Right atrium auricular region (tissue), 2 donors: ENCODE measurements at regions not wholly inside any gene's neighbourhood (a gene's known extent, or its start where the extent isn't known, plus 50 kb on each side); places are given as distances from the start of the nearest gene placed in this dataset.

Experiments
- DNase-seq: peaks from one replicate; pipeline ENCODE4 v3.0.0-alpha.2; 2019; ENCODE audit warnings: low spot score
- H3K27ac ChIP-seq, 2 donors: fragments of 200-600 bp; sonication (generic); 1 replicate in 1 of 2; 2 replicates in 1 of 2; pipeline ENCODE4 v1.5.1; 2016 to 2019
- H3K27me3 ChIP-seq, 2 donors: fragments of 200-600 bp; sonication (generic); one replicate each; pipeline versions ENCODE4 v1.5.1 to v1.6.0; 2017 to 2019
- H3K36me3 ChIP-seq: fragments of 200-600 bp; sonication (generic); one replicate; pipeline ENCODE4 v1.5.1; 2016
- H3K4me1 ChIP-seq, 2 donors: fragments of 200-600 bp; sonication (generic); one replicate each; pipeline versions ENCODE4 v1.5.1 to v1.6.0; 2017 to 2019
- H3K4me3 ChIP-seq, 2 donors: fragments of 200-600 bp; sonication (generic); 1 replicate in 1 of 2; 2 replicates in 1 of 2; pipeline ENCODE4 v1.5.1; 2017 to 2019; ENCODE audit warnings: mild to moderate bottlenecking in 1 of 2, moderate library complexity in 1 of 2
- H3K9me3 ChIP-seq, 2 donors: fragments of 200-600 bp; sonication (generic); one replicate each; pipeline ENCODE4 v1.5.1; 2019
- TF ChIP-seq, protein P1 (sequence below), 2 donors: fragments of 200-600 bp; sonication (generic); IDR thresholded peaks; one replicate each; pipeline ENCODE4 v1.5.1; 2019; ENCODE audit warnings: antibody characterized with exemption in 2 of 2

DNA sequence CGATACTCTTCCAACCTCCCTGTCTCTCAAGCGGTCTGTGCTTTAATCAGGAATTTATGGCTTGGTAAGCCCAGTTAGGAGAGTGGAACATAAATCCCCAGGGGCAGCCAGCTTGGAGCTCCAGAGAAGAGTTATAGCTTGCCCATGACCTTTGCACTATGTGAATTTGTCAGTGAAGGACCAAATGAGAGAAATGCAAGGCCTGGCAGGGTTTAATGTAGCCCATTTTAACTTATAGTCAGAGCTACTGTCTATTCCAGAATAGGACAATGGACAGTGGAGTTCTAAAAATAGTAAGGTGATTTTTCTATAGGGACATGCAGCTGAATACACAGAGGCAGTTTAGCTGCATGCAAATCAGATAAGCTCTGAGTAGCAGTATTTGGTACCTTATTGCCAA, 142.6 kb upstream of the CAV2 start:
- no peaks in the 10 kb centered on the region for H3K9me3 ChIP-seq
- H3K4me1 ChIP-seq: peaks cover 0 to 56% of the 10 kb centered on the region in 2 donors
- no peaks in the 10 kb centered on the region for H3K36me3 ChIP-seq
- peak overlapping the region; percentile 82 to 91 for H3K27ac ChIP-seq
- H3K27me3 ChIP-seq: no peaks in the 10 kb centered on the region
- TF ChIP-seq, protein P1, sequence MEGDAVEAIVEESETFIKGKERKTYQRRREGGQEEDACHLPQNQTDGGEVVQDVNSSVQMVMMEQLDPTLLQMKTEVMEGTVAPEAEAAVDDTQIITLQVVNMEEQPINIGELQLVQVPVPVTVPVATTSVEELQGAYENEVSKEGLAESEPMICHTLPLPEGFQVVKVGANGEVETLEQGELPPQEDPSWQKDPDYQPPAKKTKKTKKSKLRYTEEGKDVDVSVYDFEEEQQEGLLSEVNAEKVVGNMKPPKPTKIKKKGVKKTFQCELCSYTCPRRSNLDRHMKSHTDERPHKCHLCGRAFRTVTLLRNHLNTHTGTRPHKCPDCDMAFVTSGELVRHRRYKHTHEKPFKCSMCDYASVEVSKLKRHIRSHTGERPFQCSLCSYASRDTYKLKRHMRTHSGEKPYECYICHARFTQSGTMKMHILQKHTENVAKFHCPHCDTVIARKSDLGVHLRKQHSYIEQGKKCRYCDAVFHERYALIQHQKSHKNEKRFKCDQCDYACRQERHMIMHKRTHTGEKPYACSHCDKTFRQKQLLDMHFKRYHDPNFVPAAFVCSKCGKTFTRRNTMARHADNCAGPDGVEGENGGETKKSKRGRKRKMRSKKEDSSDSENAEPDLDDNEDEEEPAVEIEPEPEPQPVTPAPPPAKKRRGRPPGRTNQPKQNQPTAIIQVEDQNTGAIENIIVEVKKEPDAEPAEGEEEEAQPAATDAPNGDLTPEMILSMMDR (IDR thresholded peaks at IDR 0.05): no peak
- no peak for DNase-seq
- H3K4me3 ChIP-seq: no peak overlapping the region

DNA sequence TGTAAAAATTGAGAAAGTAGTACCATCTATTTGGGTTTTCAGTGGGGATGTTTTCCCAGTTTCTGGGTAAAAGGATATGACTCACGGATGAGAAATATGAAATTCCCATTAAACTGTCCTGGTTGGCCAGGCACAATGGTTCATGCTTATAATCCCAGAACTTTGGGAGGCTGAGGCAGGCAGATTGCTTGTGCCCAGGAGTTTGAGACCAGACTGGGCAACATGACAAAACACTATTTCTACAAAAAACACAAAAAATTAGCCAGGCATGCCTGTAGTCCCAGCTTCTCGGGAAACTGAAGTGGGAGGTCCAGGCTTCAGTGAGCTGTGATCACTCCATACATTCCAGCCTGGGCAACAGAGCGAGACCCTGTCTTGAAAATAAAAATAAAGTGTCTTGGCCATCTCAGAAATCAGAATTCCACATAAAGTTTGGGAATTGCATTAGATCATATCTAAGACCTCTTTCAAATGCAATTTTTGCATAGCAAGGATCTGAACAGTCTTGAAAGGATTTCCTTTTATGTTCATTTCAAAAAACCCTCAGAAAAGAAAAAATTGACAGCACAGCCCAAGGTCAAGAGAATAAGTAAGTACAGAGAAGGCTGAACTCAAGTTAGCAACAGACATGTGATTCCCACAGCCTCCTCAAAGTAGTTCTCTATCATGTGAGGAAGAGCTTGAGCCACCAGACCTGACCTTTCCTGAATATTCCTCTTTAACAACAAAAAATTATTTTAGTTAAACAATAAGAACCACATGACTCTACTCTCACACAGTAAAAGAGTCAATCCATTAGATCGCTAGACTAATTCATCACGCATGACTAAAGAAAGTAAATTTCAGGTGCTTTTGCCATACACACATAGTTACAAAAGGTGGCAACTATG, 141.5 kb upstream of the CAV2 start:
- Histone ChIP-seq H3K4me1 (peaks cover 0 to 56% of the 10 kb centered on the region in 2 donors), H3K9me3 (no peaks in the 10 kb centered on the region), H3K4me3 (no peak overlapping the region), H3K36me3 (no peaks in the 10 kb centered on the region), H3K27me3 (no peaks in the 10 kb centered on the region), H3K27ac (peak overlapping the region; percentile 82 to 91)
- TF ChIP-seq, protein P1 (IDR thresholded peaks at IDR 0.05): no peak
- no peak for DNase-seq

DNA sequence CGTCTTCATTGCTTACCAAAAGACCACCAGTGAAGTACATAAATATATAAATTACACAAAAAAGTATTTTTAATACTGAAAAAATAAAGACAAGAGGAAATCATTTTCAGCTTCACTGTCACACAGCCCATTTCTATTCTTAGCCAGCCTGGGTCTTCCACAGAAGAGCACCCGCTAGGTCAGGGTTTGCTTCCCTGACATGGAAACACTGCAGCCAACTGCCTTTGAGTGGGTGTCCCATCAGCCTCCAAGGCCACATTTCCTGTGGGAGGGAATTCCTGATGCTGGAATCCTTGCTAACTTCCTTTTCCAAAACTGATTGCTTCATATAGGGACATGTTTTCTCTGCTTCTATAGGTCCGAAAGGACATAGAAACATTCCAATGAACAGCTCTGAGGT, 137.8 kb upstream of the CAV2 start:
- TF ChIP-seq, protein P1 (IDR thresholded peaks at IDR 0.05): no peak
- H3K4me3 ChIP-seq: no peak overlapping the region
- no peak overlapping the region for H3K27ac ChIP-seq
- no peaks in the 10 kb centered on the region for H3K36me3 ChIP-seq
- H3K9me3 ChIP-seq: no peaks in the 10 kb centered on the region
- no peaks in the 10 kb centered on the region for H3K27me3 ChIP-seq
- no peak for DNase-seq
- H3K4me1 ChIP-seq: peaks cover 0 to 19% of the 10 kb centered on the region in 2 donors

DNA sequence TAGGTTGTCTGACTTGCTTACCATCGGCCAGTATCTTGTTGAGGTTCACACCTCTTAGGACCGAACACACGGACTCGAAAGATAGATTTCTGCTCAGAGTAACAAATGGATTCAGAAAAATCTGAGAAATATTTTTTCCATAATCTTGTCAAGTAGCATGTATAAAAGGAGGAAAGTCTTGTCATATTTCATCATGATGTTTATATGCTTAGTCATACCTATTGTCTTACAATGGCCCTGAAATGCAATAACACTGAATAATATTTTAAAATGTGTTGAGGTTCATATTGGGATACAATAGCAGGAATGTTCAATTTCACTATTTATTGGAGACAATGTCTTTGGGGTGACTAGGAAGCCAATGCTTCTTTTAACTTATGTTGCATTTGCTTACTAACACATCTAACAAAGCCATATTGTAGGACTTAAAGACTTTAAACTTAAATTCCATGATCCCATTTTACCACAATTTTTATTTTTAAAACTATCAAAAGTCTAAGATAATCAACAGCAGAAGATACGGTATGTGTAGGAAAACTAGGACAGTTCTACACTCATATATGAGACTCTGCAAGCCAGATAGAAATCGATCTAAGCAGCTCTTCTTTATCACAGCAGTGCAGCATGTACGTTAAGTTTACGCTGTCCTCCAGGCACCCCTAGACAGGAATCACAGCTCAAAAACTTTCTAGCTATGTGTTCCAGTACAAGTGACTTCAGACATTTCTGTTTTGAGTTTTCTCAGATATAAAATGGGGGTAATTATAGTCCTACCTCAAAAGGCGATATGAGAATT, 135.7 kb upstream of the CAV2 start:
- H3K4me3 ChIP-seq: no peak overlapping the region
- no peaks in the 10 kb centered on the region for H3K27me3 ChIP-seq
- TF ChIP-seq, protein P1 (IDR thresholded peaks at IDR 0.05): no peak
- DNase-seq: no peak
- no peaks in the 10 kb centered on the region for H3K9me3 ChIP-seq
- H3K27ac ChIP-seq: no peak overlapping the region
- H3K4me1 ChIP-seq: no peaks in the 10 kb centered on the region
- H3K36me3 ChIP-seq: no peaks in the 10 kb centered on the region

DNA sequence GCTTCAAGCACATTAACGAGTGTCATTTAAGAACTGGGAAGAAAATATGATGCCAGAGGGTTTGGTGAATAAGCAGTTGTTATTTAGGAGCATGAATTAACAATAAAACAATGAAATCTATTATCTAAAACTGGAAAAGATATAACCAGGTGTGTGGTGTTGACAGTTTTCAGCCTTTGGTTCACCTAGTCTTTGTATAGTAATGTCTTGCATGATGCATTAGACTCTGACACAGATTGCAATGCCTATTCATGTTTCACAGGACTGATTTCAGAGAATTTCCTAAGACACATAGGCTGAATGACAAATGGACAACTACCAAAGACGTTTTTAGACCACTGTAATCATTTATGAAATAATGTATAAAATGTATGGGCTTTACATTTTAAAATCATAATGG, 135.1 kb upstream of the CAV2 start:
- no peaks in the 10 kb centered on the region for H3K9me3 ChIP-seq
- H3K4me1 ChIP-seq: no peaks in the 10 kb centered on the region
- TF ChIP-seq, protein P1 (IDR thresholded peaks at IDR 0.05): no peak
- no peaks in the 10 kb centered on the region for H3K27me3 ChIP-seq
- no peak overlapping the region for H3K27ac ChIP-seq
- no peak for DNase-seq
- no peak overlapping the region for H3K4me3 ChIP-seq
- H3K36me3 ChIP-seq: no peaks in the 10 kb centered on the region
